ENCODE measurements at regions not wholly inside any gene's neighbourhood (a gene's known extent, or its start where the extent isn't known, plus 50 kb on each side); places are given as distances from the start of the nearest gene placed in this dataset.

- Histone ChIP-seq H3K27ac (no peak overlapping the region), H3K4me3 (no peak overlapping the region), H3K36me3 (no peaks in the 10 kb centered on the region), H3K9me3 (no peaks in the 10 kb centered on the region), H3K4me1 (no peaks in the 10 kb centered on the region), H3K27me3 (no peaks in the 10 kb centered on the region)
- 52% methylated on average over 2 of the region's 2 CpGs for WGBS (ENCODE audit: insufficient coverage, low coverage, low lambda C conversion rate, missing lambda C conversion rate)
- TF ChIP-seq POLR2A (IDR thresholded peaks at IDR 0.05), result no peak
- TF ChIP-seq, protein P1, sequence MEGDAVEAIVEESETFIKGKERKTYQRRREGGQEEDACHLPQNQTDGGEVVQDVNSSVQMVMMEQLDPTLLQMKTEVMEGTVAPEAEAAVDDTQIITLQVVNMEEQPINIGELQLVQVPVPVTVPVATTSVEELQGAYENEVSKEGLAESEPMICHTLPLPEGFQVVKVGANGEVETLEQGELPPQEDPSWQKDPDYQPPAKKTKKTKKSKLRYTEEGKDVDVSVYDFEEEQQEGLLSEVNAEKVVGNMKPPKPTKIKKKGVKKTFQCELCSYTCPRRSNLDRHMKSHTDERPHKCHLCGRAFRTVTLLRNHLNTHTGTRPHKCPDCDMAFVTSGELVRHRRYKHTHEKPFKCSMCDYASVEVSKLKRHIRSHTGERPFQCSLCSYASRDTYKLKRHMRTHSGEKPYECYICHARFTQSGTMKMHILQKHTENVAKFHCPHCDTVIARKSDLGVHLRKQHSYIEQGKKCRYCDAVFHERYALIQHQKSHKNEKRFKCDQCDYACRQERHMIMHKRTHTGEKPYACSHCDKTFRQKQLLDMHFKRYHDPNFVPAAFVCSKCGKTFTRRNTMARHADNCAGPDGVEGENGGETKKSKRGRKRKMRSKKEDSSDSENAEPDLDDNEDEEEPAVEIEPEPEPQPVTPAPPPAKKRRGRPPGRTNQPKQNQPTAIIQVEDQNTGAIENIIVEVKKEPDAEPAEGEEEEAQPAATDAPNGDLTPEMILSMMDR (IDR thresholded peaks at IDR 0.05), result no peak
- intact Hi-C loops (cut with DNase I), result no loop called here
- DNase-seq (no peak), ATAC-seq (no peak)
Measured at GRCh38 chr12:25768151-25768550, 190.3 kb upstream of the RASSF8 start.

DNA sequence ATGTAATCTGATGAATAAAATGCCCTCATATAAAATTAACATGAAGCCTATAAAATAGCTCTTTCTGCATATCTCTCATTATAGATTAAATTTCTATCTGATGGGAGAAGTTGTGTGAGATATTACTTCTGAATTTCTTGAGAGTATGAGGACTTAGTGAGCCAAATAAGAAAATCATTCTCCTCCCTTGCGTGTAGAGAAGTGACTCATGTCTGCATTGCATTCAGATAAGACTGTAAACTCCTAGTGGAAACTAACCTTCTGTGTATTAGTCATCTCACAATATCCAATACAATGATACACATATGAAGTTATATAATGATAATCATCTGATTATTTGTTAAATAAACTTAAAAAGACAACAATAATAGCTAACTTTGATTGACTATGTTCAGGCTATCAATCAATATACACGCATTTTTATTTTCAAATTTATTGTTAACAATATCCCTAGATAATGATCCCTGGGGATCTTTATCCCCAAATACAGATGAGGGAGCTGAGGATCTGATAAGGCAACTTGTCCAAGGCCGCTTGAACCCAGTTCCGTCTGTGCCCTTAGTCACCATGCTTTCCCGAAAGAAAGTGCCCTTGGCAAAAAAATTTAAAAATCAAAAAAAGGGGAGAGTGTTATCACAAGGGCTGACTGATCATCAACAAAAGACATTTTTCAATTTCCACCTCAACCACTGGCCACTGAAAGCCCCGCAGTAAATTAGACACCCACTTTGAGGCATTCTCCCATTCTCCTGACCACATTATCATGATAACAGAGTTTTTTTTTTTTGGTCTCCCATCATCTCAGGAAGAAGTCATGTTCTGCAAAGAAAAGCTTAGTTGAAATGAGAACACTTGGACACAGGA lies 189.2 kb upstream of the RASSF8 start:
- 64% methylated on average over 6 of the region's 6 CpGs for WGBS (ENCODE audit: insufficient coverage, low coverage, low lambda C conversion rate, missing lambda C conversion rate)
- intact Hi-C loops (cut with DNase I), result no loop called here

GRCh38 chr12:25771041-25771440 lies 187.4 kb upstream of the RASSF8 start:
- intact Hi-C loops (cut with DNase I), result no loop called here
- TF ChIP-seq, protein P1 (IDR thresholded peaks at IDR 0.05), result no peak
- no peak for TF ChIP-seq POLR2A (IDR thresholded peaks at IDR 0.05)
- no peak overlapping the region for H3K4me3 ChIP-seq
- ATAC-seq (no peak), DNase-seq (no peak)
- no peak overlapping the region for H3K27ac ChIP-seq
- no peaks in the 10 kb centered on the region for H3K4me1 ChIP-seq
- no peaks in the 10 kb centered on the region for H3K36me3 ChIP-seq
- no peaks in the 10 kb centered on the region for H3K9me3 ChIP-seq
- WGBS (ENCODE audit: insufficient coverage, low coverage, low lambda C conversion rate, missing lambda C conversion rate), result 0% methylated on average over 1 of the region's 2 CpGs
- no peaks in the 10 kb centered on the region for H3K27me3 ChIP-seq

More for the DNA sequence above, 189.2 kb upstream of the RASSF8 start:
- H3K27ac ChIP-seq, result no peak overlapping the region
- no peaks in the 10 kb centered on the region for H3K4me1 ChIP-seq
- TF ChIP-seq, protein P1 (IDR thresholded peaks at IDR 0.05), result no peak
- no peak for TF ChIP-seq POLR2A (IDR thresholded peaks at IDR 0.05)
- no peak for DNase-seq
- H3K36me3 ChIP-seq, result no peaks in the 10 kb centered on the region
- H3K4me3 ChIP-seq, result no peak overlapping the region
- ATAC-seq, result no peak
- H3K9me3 ChIP-seq, result no peaks in the 10 kb centered on the region
- no peaks in the 10 kb centered on the region for H3K27me3 ChIP-seq

DNA sequence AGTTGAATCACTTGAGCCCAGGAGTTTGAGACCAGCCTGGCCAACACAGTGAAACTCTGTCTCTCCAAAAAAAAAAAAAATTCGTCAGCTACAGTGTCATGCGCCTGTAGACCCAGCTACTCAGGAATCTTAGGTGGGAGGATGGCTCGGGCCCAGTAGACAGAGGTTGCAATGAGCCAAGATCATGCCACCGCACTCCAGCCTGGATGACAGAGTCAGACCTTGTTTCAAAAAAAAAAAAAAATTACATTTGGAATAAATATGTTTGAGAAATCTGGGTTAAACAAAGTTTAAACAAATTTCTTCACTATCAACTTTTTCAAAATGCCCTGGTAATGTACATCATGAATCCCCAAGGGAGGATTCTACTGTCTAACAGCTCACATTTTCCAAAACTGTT lies 187.0 kb upstream of the RASSF8 start:
- DNase-seq, result no peak
- no peaks in the 10 kb centered on the region for H3K9me3 ChIP-seq
- ATAC-seq, result no peak
- TF ChIP-seq, protein P1 (IDR thresholded peaks at IDR 0.05), result no peak
- no peak for TF ChIP-seq POLR2A (IDR thresholded peaks at IDR 0.05)
- H3K27ac ChIP-seq, result no peak overlapping the region
- H3K36me3 ChIP-seq, result no peaks in the 10 kb centered on the region
- 56% methylated on average over 4 of the region's 4 CpGs for WGBS (ENCODE audit: insufficient coverage, low coverage, low lambda C conversion rate, missing lambda C conversion rate)
- no peak overlapping the region for H3K4me3 ChIP-seq
- H3K27me3 ChIP-seq, result no peaks in the 10 kb centered on the region
- intact Hi-C loops (cut with DNase I), result no loop called here
- no peaks in the 10 kb centered on the region for H3K4me1 ChIP-seq
